Amygdala (tissue), 56 donors: ENCODE measurements at regions not wholly inside any gene's neighbourhood (a gene's known extent, or its start where the extent isn't known, plus 50 kb on each side); places are given as distances from the start of the nearest gene placed in this dataset.

ENCODE experiments used
- DNase-seq, 56 donors: peaks; one replicate each; lab custom pipeline; 2025; lab: John Stamatoyannopoulos, UW

- DNase-seq, result no peak
Observed at GRCh38 chr5:153429761-153430380, 60.6 kb upstream of the GRIA1 start.

DNA sequence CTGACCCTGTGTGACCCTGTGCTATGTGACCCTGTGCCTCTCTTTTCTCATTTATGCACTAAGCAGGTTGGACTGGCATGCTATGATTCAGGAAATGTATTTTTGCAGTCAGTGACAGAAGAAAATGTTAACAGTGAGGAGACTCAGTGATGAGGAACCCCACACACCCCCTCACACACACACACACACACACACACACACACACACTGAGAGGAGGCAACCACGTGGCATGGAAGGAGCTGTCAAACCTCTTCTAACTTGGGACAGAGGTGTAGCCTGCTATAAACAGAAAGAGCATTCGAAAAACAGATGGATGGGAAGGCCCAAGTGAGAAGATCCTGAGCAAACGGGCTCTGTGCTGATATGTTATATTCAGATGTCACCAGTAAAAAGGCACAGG is 57.9 kb upstream of the GRIA1 start:
- DNase-seq, result peak in 13 of 56 donors; percentile 1 to 52 (median 6)

DNA sequence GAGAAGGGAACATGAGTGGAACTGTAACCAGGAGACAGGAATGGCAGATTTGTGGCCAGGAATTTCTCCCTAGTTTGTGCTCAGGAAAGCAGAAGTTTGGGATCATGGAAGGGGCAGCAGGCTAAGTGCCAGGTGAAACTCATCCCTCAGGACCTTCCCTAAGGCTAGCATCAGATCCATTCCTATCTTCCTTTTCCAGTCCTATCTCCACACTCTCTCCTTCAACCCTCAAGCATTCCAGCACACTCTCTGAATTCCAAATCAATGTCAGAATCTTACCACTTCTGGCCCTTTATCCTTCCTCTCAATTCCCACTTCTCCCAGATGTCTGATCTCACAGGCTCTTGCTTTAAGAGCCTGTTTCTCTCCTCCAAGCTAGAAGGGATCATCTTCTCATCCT is 53.2 kb upstream of the GRIA1 start:
- no peak for DNase-seq

GRCh38 chr5:153439130-153439529 is 51.3 kb upstream of the GRIA1 start:
- no peak for DNase-seq
